GM21717 (cell line): ENCODE measurements at regions not wholly inside any gene's neighbourhood (a gene's known extent, or its start where the extent isn't known, plus 50 kb on each side); places are given as distances from the start of the nearest gene placed in this dataset.

Experiments
- ATAC-seq: cut with Tn5 transposase; IDR thresholded peaks from one replicate; pipeline ENCODE4 v1.9.1; 2021; ENCODE audit warnings: mild to moderate bottlenecking, moderate library complexity; ENCODE audit not compliant: unreplicated experiment

GRCh38 chr2:237264480-237265219 is 149.3 kb downstream of the COL6A3 start:
- ATAC-seq = no peak

DNA sequence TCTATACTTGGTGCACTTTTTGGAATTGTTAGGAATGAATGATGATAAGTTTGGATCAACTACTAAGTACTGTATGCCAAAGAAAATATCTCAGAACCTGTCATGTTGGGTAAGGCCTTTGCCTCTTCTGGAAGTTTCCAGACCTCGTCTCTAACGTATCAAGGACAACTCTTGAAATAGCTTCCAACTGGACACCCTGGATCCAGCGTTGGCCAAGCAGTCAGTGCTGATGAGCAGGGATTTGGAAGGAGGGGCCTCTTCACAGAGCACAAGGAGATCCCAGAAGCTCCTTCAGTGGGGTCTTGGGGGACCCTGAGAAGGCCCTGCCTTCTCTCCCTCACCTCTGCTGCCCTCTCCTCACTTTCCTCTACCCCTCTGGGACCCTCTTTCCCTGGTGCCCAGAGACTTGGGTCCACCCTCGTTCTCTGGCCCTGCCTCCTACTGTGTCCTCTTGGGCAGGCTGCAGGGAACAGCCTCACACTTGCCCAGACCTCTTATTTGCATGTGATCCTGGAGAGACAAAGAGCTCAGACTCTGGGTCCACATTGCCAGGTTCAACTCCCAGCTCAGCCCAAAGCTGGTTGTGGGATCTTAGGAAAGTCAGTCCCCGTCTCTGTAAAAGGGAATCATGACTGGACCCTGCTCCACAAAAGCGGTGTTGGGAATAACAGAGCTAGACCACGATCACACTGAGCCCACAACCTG is 145.8 kb downstream of the COL6A3 start:
- no peak for ATAC-seq

DNA sequence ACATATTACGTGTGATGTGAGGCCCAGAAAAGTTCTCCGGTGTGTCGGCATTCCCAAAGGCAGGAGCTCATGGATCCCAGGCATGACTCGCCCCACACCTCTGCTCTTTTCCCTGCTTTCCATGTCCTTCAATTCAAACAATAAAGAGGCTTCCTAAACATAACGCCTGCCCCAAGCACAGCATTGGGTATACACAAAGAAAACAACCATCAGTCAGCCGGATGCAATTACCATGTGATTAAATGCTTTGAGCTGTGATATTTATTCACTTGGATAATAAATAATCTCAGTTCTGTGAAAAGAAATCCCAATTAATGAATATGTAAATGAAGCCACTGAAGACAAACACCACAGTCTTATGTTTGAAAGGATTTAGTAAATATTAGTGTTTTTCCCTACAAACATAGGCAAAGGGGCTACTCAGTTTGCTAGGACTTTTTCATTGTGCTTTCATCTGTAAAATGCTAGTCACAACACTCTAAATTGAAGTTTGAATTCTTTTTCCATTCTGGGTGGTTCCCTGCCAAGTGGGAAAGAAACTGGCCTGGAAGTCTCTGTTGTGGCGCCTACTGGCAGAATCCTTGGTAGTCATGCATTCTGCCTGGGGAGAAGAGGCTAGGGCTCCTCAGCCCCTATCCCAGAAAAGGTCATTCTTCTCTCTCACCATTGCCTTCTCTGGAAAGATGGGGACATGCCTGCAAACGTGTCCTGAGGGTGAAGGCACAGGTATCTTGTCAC is 144.7 kb downstream of the COL6A3 start:
- ATAC-seq = no peak

DNA sequence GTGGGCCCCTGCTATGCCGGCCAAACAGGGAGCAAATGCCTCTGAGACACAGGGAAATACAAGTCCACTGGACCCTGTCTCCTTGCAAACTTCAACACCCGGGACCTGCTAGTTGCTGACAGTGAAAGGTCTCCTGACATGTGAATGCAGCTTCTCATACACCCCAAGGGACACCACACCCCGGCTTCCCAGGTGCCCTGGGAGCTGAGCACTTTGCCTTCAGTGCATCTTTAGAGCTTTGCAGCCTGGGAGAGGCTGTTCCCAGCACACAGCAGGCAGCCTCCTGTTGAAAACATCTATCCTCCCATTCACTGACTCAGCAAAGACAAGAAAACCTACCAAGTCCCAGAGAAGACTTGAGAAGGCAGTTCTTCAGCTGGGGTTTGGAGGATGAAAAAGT is 143.4 kb downstream of the COL6A3 start:
- no peak for ATAC-seq

DNA sequence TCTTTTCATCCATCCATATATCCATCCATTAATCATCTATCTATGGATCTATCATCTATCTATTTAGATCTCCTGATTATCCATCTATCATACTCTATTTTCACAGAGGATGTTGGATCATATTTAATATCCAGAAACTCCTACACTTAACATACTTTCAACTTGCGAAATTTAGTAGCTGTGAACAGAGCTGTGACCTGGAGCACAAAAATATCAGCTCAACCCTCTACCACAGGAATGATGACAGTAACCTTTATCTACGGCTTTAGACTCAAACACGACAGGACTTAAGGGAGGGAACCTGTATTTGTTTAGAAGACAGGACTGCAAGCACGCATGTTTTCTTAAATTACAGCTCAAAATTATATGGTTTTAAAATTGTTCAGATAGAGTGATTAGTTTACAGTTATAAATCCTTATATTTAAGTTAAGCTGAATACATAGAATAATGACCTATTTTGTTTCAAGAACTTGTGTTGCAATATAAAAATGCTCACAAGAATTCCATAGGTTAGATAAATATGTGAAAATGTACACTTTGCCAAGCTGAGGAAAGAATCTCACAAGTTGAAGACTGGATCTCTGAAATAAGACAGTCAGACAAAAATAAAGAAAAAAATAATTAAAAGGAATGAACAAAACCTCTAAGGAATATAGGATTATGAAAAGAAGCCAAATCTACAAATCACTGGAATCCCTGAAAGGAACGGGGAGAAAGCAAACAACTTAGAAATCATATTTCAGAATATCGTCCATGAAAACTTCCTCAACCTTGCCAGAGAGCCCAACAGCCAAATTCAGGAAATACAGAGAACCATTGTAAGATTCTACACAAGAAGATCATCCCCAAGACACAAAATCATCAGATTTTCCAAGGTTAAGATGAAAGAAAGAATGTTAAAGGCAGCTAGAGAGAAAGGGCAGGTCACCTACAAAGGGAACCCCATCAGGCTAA is 142.0 kb downstream of the COL6A3 start:
- no peak for ATAC-seq
